Body of pancreas (tissue), 4 donors: ENCODE measurements at regions not wholly inside any gene's neighbourhood (a gene's known extent, or its start where the extent isn't known, plus 50 kb on each side); places are given as distances from the start of the nearest gene placed in this dataset.
A peak's percentile ranks its signal among the peaks of the same experiment; 100 is the strongest.

Experiments
- ATAC-seq: fragments of 150-250 bp; one replicate; pipeline ENCODE4 v1.9.1; 2016
- DNase-seq, 4 donors: peaks; one replicate each; pipeline ENCODE4 v3.0.0-alpha.2; 2019
- H3K27ac ChIP-seq, 4 donors: fragments of 200-600 bp; sonication (generic); 1 replicate in 3 of 4; 2 replicates in 1 of 4; pipeline versions ENCODE4 v1.5.1 to v1.6.1; 2016 to 2019; ENCODE audit warnings: mild to moderate bottlenecking in 1 of 4, mixed read lengths in 1 of 4, moderate library complexity in 1 of 4
- H3K27me3 ChIP-seq, 2 donors: fragments of 200-600 bp; sonication (generic); one replicate each; pipeline ENCODE4 v1.6.0; 2016; ENCODE audit warnings: mild to moderate bottlenecking in 1 of 2
- H3K36me3 ChIP-seq, 2 donors: fragments of 200-600 bp; sonication (generic); replicated peaks in 1 of 2; 2 replicates each; pipeline ENCODE4 v1.5.1; 2016; ENCODE audit warnings: low read depth in 2 of 2; ENCODE audit not compliant: insufficient read depth in 1 of 2
- H3K4me1 ChIP-seq: fragments of 200-600 bp; sonication (generic); one replicate; pipeline ENCODE4 v1.6.0; 2016
- H3K4me3 ChIP-seq, 2 donors: fragments of 200-600 bp; sonication (generic); 1 replicate in 1 of 2; 2 replicates in 1 of 2; pipeline ENCODE4 v1.5.1; 2016 to 2019
- H3K9me3 ChIP-seq, 3 donors: fragments of 200-600 bp; sonication (generic); 1 replicate in 2 of 3; 2 replicates in 1 of 3; pipeline ENCODE4 v1.5.1; 2016
- POLR2A ChIP-seq, 3 donors: fragments of 450-650 bp; IDR thresholded peaks; one replicate each; pipeline ENCODE4 v1.6.1; 2016; ENCODE audit warnings: antibody characterized with exemption in 3 of 3, mild to moderate bottlenecking in 2 of 3
- WGBS, 2 donors: methylation state at CpG; one replicate each; pipeline ENCODE4 v1.1.5; 2017; 5-methylcytosine and 5-hydroxymethylcytosine counted together
- intact Hi-C: fragments of 100-400 bp; cut with DNase I; formaldehyde crosslinking; loops from one replicate; pipeline ENCODE4 v1.15.1; 2023
- TF ChIP-seq, protein P1 (sequence below), 7 experiments: fragments of 450-650 bp in 4 of 7; fragments of 200-600 bp in 3 of 7; sonication (generic) in 3 of 7; IDR thresholded peaks; one replicate each; pipeline ENCODE4 v1.5.1; 2016 to 2019; ENCODE audit warnings: antibody characterized with exemption in 7 of 7

DNA sequence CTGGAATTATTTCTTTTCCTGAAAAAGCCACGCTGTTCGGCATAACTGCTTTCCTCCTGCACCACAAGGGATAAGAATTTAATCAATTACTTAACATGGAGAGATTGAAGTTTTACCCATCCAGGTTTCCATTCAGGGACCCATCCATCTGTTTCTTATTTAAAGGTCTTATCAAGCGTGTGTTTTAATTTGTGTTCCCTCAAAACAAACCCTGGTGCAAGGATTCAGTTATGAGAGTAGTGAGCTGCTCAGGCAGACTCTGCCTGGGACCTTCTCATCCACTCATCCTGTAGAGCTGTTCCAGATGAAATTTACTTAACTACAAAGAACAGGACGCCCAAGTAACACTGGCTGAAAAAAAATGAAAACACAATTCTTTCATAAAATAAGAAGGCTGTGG lies 97.8 kb downstream of the BANF2 start:
- 88 to 93% methylated on average over 4 of the region's 4 CpGs for WGBS, 2 donors
- Histone ChIP-seq H3K27me3 (no peaks in the 10 kb centered on the region), H3K4me1 (peaks cover 40% of the 10 kb centered on the region), H3K36me3 (no peaks in the 10 kb centered on the region), H3K9me3 (no peaks in the 10 kb centered on the region), H3K27ac (no peak overlapping the region), H3K4me3 (no peak overlapping the region)
- DNase-seq = no peak
- ATAC-seq = no peak
- intact Hi-C loops = no loop called here
- TF ChIP-seq, protein P1, sequence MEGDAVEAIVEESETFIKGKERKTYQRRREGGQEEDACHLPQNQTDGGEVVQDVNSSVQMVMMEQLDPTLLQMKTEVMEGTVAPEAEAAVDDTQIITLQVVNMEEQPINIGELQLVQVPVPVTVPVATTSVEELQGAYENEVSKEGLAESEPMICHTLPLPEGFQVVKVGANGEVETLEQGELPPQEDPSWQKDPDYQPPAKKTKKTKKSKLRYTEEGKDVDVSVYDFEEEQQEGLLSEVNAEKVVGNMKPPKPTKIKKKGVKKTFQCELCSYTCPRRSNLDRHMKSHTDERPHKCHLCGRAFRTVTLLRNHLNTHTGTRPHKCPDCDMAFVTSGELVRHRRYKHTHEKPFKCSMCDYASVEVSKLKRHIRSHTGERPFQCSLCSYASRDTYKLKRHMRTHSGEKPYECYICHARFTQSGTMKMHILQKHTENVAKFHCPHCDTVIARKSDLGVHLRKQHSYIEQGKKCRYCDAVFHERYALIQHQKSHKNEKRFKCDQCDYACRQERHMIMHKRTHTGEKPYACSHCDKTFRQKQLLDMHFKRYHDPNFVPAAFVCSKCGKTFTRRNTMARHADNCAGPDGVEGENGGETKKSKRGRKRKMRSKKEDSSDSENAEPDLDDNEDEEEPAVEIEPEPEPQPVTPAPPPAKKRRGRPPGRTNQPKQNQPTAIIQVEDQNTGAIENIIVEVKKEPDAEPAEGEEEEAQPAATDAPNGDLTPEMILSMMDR (IDR thresholded peaks at IDR 0.05) = no peak
- TF ChIP-seq POLR2A (IDR thresholded peaks at IDR 0.05) = no peak

GRCh38 chr20:17797161-17797560 lies 97.4 kb downstream of the BANF2 start:
- intact Hi-C loops = no loop called here
- H3K4me1 ChIP-seq = peaks cover 40% of the 10 kb centered on the region
- no peaks in the 10 kb centered on the region for H3K9me3 ChIP-seq
- no peaks in the 10 kb centered on the region for H3K27me3 ChIP-seq
- 49 to 53% methylated on average over 3 of the region's 3 CpGs for WGBS, 2 donors
- TF ChIP-seq POLR2A (IDR thresholded peaks at IDR 0.05) = no peak
- TF ChIP-seq, protein P1 (IDR thresholded peaks at IDR 0.05) = no peak
- H3K27ac ChIP-seq = peak overlapping the region in 3 of 4 donors; percentile 84 to 93 (median 89)
- no peaks in the 10 kb centered on the region for H3K36me3 ChIP-seq
- no peak overlapping the region for H3K4me3 ChIP-seq
- DNase-seq (no peak), ATAC-seq (no peak)

DNA sequence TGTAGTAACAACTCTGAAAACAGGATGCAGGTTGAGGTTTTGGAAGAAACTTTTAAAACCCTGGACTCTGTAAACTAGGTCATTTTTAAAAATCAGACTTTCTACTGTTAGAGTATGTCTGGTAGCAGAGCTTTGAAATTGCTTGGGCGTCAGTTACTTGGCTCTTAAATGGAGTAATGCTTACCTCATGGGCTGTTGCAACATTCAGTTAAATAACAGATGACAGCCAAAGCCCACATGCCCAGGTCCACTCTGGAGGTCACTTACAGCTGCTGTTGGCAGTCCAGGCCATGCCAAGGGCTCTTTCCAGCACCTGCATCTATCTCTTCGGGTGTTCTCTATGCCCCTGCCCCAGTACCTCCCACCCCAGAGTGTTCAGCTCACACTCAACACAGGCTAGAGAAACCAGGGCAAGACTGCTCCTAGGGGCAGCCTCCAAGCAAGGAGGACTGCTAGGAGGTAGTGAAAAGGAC lies 96.4 kb downstream of the BANF2 start:
- Histone ChIP-seq H3K4me1 (peaks cover 40% of the 10 kb centered on the region), H3K27ac (peak overlapping the region; percentile 76 to 93 (median 86)), H3K36me3 (no peaks in the 10 kb centered on the region), H3K4me3 (no peak overlapping the region), H3K9me3 (no peaks in the 10 kb centered on the region), H3K27me3 (no peaks in the 10 kb centered on the region)
- 19 to 28% methylated on average over 2 of the region's 2 CpGs for whole genome bisulfite sequencing, 2 donors
- DNase-seq (peak; percentile 79 to 94 (median 90)), ATAC-seq (peak; percentile 95)
- peak in 1 of 3 donors; percentile 33 for TF ChIP-seq POLR2A (IDR thresholded peaks at IDR 0.05)
- TF ChIP-seq, protein P1 (IDR thresholded peaks at IDR 0.05) = no peak
- intact Hi-C loops = no loop called here

DNA sequence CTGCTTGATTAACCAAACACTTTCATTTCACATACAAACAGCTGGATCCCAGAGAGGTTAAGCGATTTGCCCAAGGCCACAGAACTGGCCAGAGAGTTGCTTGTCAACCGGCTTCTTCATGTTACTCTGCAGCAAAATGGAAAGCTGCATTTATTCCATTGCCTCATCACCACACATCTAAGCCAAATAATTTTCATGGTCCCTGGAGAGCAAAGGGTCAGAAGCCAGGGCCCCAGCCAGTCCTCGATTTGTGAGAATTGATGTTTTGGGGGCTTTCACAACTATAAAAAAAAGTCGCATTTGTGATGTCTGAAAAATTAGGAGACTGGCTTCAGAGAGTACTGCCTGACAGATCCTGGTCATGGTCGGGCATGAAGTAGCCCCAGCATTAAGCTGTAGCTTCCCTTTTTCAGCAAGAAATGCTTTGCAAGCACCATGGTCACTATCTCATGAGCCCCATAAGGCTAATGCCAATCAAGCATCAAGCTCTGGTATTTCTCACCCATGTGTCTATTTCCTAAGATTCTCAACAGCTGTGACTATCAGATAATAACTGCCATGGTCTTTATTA lies 95.8 kb downstream of the BANF2 start:
- intact Hi-C loops = no loop called here
- Histone ChIP-seq H3K27ac (peak overlapping the region; percentile 76 to 93 (median 86)), H3K4me3 (no peak overlapping the region), H3K4me1 (peaks cover 40% of the 10 kb centered on the region), H3K27me3 (no peaks in the 10 kb centered on the region), H3K36me3 (no peaks in the 10 kb centered on the region), H3K9me3 (no peaks in the 10 kb centered on the region)
- WGBS, 2 donors = 45 to 47% methylated on average over 5 of the region's 5 CpGs
- DNase-seq (peak in 2 of 4 donors; percentile 36 to 57), ATAC-seq (peak; percentile 26)
- TF ChIP-seq POLR2A (IDR thresholded peaks at IDR 0.05) = no peak
- TF ChIP-seq, protein P1 (IDR thresholded peaks at IDR 0.05) = no peak

DNA sequence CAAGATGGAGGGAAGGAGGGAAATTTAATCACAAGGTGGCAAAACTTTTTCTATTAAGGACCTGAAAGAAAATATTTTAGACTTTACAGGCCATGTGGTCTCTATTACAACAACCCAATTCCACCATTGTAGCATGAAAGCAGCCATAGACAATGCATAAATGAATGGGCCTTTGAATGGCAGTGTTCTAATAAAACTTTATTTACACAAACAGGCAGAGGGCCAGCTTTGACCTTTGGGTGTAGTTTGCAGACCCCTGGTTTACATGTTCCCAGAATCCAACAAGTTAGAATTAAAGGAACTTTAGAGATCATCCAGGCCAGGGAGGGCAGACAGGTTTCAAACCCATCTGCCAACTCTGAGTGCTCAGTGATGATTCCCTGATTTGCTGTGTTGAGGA lies 95.2 kb downstream of the BANF2 start:
- H3K36me3 ChIP-seq = no peaks in the 10 kb centered on the region
- H3K27me3 ChIP-seq = no peaks in the 10 kb centered on the region
- DNase-seq (no peak), ATAC-seq (no peak)
- H3K4me3 ChIP-seq = no peak overlapping the region
- intact Hi-C loops = no loop called here
- peaks cover 40% of the 10 kb centered on the region for H3K4me1 ChIP-seq
- TF ChIP-seq, protein P1 (IDR thresholded peaks at IDR 0.05) = no peak
- no peak for TF ChIP-seq POLR2A (IDR thresholded peaks at IDR 0.05)
- H3K9me3 ChIP-seq = no peaks in the 10 kb centered on the region
- peak overlapping the region; percentile 76 to 93 (median 86) for H3K27ac ChIP-seq
